Stimulated activated CD8-positive, alpha-beta memory T cell treated with anti-CD3 and anti-CD28 coated beads, Interleukin-4, amount 100 ng/mL, for 24 hours (primary cell): ENCODE measurements at regions not wholly inside any gene's neighbourhood (a gene's known extent, or its start where the extent isn't known, plus 50 kb on each side); places are given as distances from the start of the nearest gene placed in this dataset.
"Not testable (repeated sequence)": the region's sequence is repeated elsewhere in the genome, so short reads cannot be mapped to it uniquely, and the experiment has no call there.

Source experiments
- DNase-seq: peaks from one replicate; pipeline ENCODE4 v3.0.0-alpha.2; 2020; ENCODE audit warnings: low read depth

DNA sequence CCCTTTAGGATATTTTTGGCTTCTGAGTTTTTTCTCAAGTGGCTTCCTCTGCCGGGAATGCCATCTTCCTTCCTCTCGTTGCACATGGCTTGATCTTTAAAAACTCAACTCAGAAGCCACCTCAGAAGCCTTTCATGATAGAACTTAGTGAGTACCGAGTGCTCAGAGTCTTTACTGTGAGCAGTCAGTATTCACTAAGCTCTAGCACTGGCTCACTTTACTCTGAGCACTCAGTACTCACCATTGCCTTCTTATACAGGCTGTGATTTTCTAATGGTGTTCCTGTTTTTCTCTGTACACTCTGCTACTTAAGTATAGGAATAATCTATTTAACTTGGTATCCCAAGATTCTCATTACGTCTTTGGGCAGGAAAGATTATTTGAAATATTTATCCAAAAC is 116.2 kb downstream of the PFDN4 start:
- DNase-seq: no peak

DNA sequence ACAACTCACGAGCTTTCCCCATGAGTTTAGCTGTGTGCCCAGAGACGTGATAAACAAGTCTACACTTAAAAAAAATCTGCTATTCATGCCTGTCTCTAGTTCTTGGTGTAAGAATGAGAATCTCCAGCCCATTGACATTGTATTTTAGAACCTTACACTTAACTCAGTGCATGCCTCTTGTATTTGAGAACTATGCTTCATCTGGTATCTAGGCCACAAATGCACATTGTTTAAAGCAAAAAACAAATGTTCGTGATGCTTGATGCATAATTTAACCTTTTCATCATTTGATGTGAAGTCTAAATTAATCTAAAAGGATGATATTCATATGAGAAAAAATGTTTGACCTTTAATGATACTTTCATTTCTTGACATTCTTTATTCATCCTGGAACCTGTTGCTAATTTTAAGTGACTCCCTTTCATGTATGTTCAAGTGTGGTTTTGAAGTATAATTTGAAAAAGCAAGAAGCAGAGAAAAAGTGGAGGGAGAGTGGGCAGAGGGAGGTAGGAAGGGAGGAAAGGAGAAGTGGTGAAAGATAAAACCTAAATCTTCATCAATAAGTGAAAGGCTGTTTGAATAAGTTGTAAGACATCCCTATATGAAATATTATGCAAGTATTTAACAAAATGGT is 116.9 kb downstream of the PFDN4 start:
- no peak for DNase-seq

DNA sequence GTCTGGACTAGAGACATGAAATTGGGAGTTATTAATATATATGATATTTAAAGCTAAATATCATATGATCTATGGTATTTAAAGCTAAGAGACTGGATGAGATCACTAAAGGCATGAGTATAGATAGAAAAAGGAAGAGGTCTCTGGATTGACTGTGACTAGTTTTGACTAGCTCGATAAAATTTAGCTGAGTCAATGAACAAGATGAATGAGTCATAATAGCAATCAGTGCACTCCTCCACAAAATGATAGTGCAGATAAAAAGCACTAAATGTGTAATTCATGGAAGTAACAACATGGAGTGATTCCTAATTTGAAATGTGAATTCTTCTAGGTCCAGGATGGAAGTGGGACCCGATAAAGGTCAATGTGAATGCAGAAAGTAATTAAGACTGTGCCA is 127.4 kb downstream of the PFDN4 start:
- no peak for DNase-seq

DNA sequence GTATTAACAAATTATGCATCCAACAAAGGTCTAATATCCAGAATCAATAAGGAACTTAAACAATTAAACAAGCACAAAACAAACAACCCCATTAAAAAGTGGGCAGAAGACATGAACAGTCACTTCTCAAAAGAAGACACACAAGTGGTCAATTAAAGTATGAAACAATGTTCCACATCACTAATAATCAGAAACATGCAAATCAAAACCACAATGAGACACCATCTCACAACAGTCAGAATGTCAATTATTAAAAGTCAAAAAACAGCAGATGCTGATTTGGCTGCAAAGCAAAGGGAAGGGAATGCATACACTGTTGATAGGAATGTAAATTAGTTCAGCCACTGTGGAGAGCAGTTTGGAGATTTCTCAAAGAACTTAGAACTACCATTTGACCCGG is 129.3 kb downstream of the PFDN4 start:
- DNase-seq: no peak

DNA sequence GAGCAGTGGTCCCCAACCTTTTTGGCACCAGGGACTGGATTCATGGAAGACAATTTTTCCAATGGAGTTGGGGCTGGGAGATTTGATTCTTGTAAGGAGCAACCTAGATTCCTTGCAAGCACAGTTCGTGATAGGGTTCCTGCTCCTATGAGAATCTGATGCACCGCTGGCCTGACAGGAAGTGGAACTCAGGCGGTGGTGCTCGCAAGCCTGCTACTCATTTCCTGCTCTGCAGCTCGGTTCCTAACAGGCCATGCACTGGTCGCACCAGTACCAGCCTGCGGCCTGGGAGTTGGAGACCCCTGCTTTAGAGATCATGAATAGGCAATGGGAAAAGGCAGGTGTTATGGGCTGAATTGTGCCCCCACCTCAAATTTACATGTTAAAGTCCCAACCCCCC is 131.2 kb downstream of the PFDN4 start:
- DNase-seq: no peak

DNA sequence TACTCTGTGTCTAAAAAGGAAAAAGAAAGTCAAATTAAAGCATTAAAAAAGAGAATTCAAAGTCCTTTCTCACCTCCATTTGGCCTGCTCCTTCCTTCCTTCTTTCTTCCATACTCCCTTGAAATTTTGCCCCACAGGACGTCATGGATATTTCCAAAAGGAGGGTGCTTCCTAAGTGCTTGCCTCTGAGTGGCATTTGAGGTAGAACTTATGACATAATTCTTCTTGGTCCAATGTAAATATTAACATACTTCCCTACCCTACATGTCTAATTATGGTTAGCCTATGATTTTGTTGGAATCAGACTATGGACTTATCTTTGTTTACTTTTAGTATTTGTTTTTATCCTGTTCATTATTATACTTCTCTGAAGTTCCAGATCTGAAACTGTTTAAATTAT is 132.3 kb downstream of the PFDN4 start:
- no peak for DNase-seq

DNA sequence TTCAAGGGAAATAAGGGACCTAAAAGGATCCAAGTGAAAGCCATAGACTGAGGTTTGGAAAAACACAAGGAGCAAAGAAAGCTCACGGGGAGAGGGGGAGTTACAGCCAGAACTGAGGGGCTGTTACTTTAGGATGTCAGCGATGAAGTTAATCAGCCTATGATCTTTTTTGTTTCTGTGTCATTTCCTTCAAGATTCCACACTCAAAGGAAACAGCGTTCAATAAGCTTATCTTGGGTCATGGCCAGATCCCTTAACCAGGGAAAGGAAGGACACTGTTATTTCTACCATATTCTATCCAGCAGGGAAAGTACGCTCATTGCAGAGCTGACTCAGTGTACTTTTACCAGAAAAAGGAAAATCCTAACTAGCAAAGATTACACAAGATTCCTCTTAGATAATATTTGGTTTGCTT is 132.8 kb downstream of the PFDN4 start:
- no peak for DNase-seq

DNA sequence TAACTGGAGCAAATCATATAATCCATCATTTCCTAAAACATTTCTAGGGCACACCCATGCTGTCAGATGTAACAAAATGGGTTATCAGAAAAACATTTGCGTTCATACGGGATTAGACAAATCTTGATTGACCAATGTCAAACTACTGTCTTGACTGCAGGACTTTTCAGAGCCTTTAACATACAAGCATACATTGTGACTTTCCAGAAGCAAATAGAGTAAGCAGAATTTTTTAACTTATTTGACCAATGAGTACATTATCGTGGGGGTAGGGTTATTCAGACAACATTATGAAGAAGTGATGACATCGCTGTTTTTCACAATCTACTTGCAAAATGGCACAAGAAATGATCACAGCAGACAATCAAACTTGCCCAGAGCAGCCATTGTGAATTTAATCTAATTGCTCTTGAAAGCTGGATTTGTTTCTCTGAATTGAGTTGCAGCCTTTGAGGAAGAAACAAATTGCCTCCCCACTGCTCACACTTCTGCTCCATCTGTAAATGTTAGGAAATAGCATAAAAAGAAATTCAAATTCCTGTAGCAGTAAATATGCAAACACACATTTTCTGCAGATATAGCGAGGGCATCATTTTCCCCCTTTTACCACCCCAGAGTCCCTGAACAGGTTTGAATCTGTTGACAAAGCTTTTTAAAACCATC is 133.0 kb upstream of the DOK5 start:
- DNase-seq: no peak

DNA sequence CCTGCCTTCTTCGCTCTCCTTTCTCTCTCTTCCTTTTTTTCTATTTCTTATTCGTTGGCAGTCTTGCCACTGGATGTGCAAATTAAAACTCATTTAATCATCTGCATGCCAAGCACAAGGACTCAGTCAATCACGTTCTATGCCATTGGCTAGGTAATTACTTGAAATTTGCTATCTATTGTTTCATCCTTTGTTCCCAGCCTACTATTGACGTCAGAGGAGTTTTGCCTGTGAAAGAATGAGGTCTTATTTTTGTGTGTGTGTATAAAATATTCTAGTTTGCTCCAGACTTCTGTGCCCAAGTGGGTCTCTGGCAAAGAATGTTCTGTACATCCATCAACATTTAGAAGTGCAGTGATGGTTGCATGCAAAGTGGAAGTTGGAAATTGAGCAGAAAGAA is 132.3 kb upstream of the DOK5 start:
- DNase-seq: no peak

DNA sequence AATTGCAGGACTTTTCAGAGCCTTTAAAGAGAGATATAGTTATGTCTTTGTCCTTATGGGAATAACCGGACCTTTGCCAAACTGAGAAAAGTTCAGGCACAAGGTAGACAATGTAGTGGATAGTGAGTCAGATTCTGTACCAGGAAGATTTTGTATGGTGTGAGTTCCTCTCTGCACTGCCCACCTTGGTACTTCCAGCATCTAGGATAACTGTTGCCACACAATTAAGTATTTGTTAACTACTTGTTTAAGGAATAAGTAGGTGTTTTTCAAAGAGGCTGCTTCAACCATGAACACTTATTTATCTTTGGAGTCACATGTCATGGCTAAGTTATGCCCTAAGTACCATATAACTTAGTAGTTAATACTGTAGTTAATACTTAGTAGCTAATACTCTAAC is 131.8 kb upstream of the DOK5 start:
- DNase-seq: no peak

DNA sequence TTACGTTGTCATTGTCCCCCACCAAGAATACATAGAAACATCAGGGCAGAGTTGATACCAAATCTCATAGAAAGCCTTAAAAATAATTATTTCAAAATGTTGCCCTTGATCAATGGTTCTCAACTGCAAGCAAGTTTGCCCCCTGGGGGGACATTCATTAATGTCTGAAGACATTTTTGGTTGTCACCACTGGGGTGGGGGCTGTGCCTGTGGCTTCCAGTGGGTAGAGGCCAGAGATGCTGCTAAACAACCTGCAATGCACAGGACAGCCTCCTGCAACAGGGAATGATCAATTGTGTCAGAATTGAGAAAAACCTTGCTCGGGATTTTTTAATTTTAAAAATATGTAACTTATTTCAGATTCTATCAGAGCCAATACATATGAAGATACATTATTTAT is 130.6 kb upstream of the DOK5 start:
- no peak for DNase-seq

DNA sequence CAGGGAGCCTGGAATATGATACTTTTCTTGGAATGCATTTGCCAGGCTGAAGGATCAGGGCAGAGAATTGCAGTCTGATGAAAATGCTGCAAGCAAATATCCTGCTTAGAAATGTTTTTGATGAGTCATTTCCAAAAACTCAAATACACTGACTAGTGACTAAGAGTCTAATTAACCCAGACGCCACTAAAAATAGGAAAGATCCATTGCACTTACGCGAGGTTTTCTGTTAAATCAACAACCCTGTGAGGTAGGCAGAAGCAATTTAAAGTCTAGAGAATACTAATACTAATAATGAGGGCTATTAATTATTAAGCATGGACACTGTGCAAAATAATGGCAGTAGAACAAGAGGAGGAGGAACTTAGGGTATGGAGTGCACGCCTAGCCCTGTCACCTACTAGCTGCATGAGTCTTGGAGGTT is 130.1 kb upstream of the DOK5 start:
- DNase-seq: no peak

DNA sequence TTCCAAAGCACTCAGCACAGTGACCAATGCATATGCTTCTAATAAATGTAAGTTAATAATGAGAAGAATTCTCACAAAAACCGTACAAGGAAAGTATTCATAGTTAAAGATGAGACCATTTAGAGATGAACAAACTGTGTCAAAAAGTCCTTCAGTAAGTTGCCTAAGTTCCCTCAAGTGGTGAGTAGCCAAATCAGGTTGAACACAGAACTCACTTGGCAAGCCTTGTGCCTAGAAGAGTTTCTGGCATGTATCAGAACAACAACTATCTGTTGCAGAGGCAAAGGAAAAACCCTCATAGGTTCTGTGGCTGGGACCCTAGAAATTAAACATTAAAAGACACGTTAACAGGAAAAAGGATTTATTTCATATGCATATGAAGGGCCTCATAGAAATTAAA is 129.6 kb upstream of the DOK5 start:
- DNase-seq: no peak

DNA sequence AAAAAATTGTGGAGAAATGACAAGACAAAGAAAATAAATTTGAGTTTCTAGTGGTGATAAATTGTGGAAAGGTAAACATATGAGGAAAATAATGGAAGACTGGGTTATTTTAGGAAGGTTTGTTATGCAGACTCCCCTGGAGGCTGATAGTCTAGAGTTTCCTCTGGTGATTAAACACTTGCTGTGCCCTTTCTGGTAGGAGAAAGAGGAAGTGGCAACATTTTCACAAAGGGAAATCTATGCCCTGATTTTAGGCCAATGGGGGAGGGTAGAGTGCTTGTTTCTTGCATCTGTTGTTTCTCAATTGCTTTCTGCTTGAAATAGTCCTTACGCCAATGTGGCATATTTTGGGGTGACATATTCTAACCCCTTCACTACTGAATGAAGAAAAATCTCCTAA is 129.1 kb upstream of the DOK5 start:
- DNase-seq: no peak

DNA sequence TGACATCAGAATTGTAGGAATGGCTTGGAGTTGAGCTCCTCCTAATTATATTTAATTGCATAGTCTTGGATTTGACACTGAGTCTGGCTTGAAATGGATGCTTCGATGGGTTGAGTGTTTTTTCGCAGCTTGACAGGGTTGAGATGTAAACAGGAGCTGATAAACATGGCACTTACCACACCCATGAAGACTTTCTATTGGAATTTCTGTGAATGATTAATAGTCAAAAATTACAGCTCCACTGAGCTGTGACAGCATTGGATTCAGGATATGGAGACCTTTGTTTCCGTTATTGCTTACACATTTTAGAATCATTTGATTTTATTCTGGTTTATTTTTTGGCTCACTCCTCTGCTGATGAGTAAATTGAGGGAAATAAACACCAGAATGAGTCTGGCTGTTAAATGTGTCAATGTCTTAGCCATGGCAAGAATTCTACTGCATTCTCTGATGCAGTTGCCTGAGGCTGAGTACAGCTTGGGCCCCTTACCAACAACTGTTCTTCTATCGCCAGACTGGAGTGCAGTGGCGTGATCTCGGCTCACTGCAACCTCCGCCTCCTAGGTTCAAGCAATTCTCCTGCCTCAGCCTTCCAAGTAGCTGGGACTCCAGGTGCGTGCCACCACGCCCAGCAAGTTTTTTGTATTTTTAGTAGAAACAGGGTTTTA is 128.1 kb upstream of the DOK5 start:
- no peak for DNase-seq

DNA sequence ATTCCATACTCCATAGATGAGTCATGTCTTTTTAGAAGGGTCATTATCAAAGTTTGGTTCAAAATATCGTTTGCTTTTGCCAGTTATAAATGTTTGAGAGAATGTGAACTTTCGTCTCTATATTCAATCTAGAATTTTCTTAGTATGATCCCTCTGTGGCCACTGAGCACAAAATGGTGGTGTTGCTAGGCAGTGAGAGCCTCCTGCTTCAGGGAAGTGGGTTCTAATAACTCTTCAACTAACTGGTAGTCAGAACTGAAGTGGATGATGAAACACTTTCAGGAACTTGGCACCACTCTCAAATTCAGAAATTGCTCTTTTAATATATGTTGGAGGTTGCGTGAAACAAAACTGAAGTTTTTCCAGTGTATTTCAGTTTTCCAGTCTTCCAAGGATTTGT is 125.0 kb upstream of the DOK5 start:
- no peak for DNase-seq

DNA sequence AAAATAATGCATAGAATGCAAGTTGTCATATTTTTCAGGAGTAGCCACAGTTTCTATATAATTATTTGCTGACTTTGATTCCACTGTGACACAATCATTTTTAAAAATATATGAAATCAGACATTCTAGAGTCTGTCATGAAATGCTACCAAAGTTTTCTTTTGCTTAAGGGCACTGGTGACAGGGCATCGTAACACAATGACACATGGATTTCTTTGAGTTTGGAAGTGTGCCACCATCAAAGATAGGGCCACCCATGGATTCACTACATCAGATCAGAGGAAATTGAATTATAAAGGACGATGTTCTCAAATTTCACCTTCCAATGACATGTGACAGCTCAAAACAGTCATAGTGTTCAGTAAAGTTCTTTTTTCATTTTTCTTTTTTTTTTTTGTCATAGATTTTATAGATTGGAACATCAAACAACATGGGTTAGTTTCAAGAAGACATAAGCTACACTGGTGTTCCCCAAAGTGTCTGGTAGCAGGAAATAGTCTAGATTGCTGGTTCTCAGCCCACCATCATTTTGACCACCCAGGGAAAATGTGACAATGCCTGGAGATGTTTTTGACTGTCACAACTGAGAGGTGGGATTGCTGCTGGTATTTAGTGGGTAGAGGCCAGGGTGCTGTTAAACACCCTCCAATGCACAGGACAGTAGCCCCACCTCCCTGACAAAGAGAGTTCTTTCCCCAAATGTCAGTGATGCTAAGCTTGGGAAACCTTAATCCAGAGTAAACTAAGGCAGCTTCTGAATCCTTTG is 123.8 kb upstream of the DOK5 start:
- no peak for DNase-seq

DNA sequence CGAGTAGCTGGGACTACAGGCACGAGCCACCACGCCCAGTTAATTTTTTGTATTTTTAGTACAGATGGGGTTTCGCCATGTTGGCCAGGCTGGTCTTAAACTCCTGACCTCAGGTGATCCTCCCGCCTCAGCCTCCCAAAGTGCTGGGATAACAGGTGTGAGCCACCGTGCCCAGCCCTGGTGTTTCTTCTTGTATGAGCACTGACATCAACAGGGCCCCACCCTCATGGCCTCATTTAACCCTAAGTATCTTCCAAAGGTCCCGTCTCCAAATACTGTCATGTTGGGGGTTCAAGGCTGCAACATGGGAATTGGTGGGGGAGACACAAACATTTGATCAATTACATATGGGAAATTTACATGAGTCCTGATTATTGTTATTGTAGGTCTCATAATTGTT is 122.9 kb upstream of the DOK5 start:
- DNase-seq: not testable (repeated sequence)

DNA sequence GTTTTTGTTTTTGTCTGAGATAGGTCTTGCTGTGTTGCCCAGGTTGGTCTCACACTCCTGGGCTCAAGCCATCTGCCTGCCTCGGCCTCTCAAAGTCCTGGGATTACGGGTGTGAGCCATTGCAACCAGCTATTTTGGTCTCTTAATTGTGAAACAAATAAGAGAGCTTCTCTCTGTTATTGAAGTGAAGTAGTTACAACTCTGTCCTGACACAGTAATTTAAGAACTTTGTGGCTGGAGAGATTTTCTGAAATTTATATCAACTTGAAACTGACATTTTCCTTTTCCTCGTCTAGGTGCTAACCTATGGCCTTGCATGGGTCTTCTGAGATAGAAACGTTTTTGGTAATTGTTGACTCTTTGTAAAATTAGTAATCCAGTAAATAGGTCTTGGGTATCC is 122.1 kb upstream of the DOK5 start:
- DNase-seq: no peak

DNA sequence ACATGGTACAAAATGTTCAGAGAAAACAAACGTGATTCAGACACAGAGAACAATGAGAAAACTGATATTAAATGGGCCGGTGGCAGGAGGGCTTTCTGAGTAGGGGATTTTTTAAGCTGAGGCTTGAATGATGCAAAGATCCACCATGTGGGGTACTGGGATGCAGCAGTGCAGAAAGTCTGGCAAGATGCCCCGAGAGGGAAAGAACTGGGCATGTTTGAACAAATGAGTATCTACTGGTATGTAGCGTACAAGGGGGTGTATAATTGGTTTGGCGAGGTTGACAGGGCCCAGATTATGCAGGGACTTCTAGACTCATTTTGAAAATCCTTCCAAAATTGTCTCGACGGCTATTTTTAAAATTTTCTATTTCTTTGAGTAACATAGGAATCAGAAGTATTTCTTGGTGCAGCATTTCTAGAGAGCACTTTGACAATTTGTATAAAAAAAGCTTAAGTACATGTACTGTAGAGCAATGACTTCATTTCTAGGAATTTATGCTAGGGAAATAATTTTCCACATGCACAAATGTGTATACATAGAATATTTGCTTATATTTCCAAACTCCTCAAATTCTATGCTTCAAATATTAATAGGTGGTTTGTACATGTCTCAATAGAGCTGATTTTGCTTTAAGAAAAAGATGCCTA is 119.6 kb upstream of the DOK5 start:
- DNase-seq: no peak

DNA sequence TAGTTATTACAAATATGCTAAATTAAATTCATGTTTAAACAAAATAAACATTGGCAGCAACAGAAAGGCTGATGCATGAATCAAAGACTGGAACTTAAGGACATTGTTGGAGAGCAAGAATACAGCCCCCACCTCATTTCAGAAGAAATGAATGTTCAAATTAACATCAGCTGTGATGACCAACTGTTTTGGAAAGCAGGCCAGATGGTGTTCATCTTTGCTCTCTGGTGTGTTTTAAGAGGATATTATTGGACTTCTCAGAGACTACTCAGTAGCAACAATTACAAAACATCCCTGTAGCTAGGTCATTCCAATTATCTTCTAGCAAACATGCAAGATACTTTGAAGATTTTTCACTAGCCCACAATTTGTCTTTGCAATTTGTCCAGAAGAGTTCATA is 118.6 kb upstream of the DOK5 start:
- no peak for DNase-seq

DNA sequence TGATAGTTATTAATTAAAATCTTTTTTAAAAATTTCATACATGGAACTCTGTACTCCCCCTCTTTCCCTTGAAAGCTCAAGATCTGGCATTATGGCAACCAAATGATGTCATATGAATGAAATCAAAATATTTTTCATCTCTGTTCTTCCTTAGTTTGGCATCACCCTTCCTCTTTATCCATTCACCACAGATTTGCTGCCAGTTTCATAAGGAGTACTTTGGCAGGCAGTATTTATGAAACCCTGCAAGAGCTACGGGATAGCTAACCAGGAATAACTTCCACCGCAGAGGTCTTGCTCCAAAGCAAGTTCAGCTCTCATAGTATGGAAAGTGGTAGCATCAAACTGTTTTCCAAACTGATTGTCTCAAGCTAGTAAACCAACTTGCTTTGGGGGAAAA is 113.9 kb upstream of the DOK5 start:
- no peak for DNase-seq

DNA sequence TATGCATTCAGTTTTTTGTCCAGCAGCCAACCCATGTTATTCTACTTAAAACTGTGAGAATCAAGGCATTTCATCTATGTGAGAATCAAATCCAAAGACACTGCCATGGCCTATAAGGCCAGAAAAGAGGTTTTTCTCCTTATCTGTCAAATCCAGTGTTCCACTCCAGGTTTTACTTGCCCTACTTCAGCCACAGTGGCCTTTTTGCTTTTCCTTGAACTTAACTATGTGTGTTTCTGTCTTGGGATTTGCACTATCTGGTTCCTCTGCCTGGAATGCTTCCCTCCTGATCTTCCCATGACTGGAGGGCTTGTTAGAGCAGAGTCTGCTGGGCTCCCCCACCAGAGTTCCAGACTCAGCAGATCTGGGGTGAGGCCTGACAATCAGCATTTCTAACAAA is 113.1 kb upstream of the DOK5 start:
- no peak for DNase-seq
